ENCODE measurements at regions not wholly inside any gene's neighbourhood (a gene's known extent, or its start where the extent isn't known, plus 50 kb on each side); places are given as distances from the start of the nearest gene placed in this dataset.

- TF ChIP-seq, protein P1, sequence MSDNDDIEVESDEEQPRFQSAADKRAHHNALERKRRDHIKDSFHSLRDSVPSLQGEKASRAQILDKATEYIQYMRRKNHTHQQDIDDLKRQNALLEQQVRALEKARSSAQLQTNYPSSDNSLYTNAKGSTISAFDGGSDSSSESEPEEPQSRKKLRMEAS (IDR thresholded peaks at IDR 0.05), result peak; percentile 3; the same call in 1 of the 2 replicates
- TF ChIP-seq YY1 (IDR thresholded peaks at IDR 0.05; ENCODE audit: low read depth), result no peak; the same call in 1 of the 2 replicates
Observed at GRCh38 chr2:65710356-65710755, 278.0 kb upstream of the SPRED2 start.

DNA sequence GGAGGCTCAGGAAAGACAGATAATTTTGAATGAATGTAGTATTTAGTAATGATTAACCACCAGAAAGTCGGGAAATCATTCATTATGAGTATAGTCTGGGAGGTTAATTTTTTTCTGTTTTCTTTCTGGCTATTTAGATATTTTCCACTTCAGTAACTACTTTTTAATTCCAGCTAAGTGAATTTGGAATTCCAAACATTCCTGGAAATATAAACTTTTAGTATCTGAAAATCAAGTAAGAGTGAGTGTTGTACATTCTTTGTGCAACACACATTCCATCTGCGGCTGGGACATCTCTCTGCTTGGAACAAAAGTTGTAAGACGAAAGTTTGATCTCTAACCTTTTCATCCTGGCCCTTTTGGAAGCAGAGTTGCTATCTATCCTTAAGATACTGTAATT lies 275.7 kb upstream of the SPRED2 start:
- TF ChIP-seq CREB1 (IDR thresholded peaks at IDR 0.05; ENCODE audit: low read depth), result no peak
- no peak for TF ChIP-seq CEBPB (IDR thresholded peaks at IDR 0.05)
- no peak for TF ChIP-seq ZBTB7A (IDR thresholded peaks at IDR 0.05; ENCODE audit: low read depth)
- TF ChIP-seq, protein P2, sequence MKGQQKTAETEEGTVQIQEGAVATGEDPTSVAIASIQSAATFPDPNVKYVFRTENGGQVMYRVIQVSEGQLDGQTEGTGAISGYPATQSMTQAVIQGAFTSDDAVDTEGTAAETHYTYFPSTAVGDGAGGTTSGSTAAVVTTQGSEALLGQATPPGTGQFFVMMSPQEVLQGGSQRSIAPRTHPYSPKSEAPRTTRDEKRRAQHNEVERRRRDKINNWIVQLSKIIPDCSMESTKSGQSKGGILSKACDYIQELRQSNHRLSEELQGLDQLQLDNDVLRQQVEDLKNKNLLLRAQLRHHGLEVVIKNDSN (IDR thresholded peaks at IDR 0.05), result no peak
- no peak for TF ChIP-seq RAD21 (IDR thresholded peaks at IDR 0.05; ENCODE audit: low read depth)
- TF ChIP-seq TCF12 (IDR thresholded peaks at IDR 0.05; ENCODE audit: low read depth), result no peak
- TF ChIP-seq, protein P1 (IDR thresholded peaks at IDR 0.05), result no peak
- no peak for TF ChIP-seq TEAD4 (IDR thresholded peaks at IDR 0.05)
- TF ChIP-seq FOXM1 (IDR thresholded peaks at IDR 0.05; ENCODE audit: borderline replicate concordance, low read depth), result no peak
- TF ChIP-seq YY1 (IDR thresholded peaks at IDR 0.05; ENCODE audit: low read depth), result no peak
- TF ChIP-seq EGR1 (IDR thresholded peaks at IDR 0.05), result no peak
- TF ChIP-seq, protein P3, sequence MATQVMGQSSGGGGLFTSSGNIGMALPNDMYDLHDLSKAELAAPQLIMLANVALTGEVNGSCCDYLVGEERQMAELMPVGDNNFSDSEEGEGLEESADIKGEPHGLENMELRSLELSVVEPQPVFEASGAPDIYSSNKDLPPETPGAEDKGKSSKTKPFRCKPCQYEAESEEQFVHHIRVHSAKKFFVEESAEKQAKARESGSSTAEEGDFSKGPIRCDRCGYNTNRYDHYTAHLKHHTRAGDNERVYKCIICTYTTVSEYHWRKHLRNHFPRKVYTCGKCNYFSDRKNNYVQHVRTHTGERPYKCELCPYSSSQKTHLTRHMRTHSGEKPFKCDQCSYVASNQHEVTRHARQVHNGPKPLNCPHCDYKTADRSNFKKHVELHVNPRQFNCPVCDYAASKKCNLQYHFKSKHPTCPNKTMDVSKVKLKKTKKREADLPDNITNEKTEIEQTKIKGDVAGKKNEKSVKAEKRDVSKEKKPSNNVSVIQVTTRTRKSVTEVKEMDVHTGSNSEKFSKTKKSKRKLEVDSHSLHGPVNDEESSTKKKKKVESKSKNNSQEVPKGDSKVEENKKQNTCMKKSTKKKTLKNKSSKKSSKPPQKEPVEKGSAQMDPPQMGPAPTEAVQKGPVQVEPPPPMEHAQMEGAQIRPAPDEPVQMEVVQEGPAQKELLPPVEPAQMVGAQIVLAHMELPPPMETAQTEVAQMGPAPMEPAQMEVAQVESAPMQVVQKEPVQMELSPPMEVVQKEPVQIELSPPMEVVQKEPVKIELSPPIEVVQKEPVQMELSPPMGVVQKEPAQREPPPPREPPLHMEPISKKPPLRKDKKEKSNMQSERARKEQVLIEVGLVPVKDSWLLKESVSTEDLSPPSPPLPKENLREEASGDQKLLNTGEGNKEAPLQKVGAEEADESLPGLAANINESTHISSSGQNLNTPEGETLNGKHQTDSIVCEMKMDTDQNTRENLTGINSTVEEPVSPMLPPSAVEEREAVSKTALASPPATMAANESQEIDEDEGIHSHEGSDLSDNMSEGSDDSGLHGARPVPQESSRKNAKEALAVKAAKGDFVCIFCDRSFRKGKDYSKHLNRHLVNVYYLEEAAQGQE (IDR thresholded peaks at IDR 0.05; ENCODE audit: low read depth), result no peak

GRCh38 chr2:65706411-65706810 lies 274.0 kb upstream of the SPRED2 start:
- TF ChIP-seq EGR1 (IDR thresholded peaks at IDR 0.05) (no peak), TAF1 (IDR thresholded peaks at IDR 0.05; ENCODE audit: low read depth) (no peak), CEBPB (IDR thresholded peaks at IDR 0.05) (no peak), EP300 (IDR thresholded peaks at IDR 0.05; ENCODE audit: borderline replicate concordance) (no peak), YY1 (IDR thresholded peaks at IDR 0.05; ENCODE audit: low read depth) (no peak), TEAD4 (IDR thresholded peaks at IDR 0.05) (no peak), NFIC (IDR thresholded peaks at IDR 0.05) (no peak), TCF12 (IDR thresholded peaks at IDR 0.05; ENCODE audit: low read depth) (no peak), ZBTB7A (IDR thresholded peaks at IDR 0.05; ENCODE audit: low read depth) (no peak), FOXM1 (IDR thresholded peaks at IDR 0.05; ENCODE audit: borderline replicate concordance, low read depth) (no peak), RAD21 (IDR thresholded peaks at IDR 0.05; ENCODE audit: low read depth) (no peak), CREB1 (IDR thresholded peaks at IDR 0.05; ENCODE audit: low read depth) (no peak)
- TF ChIP-seq, protein P2 (IDR thresholded peaks at IDR 0.05), result no peak
- TF ChIP-seq, protein P1 (IDR thresholded peaks at IDR 0.05), result no peak
- TF ChIP-seq, protein P3 (IDR thresholded peaks at IDR 0.05; ENCODE audit: low read depth), result no peak

DNA sequence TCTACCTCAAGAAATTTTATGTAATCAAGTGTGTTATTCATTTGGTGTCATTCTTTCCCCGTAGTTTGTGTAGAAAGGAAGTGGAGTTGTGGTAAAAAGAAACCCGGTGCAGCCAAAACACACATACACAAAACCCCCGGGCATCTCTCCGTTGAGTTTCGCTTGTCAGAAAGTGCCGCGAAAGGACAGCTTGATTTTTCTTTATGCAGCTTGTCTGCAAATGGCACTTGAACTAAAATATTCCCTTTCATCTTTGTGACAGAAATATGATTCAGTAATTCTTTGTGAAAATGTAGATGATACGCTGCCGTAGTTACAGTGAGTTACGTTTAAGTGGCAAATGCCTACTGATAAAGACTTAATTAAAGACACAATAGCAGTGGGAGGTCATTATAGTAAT lies 268.8 kb upstream of the SPRED2 start:
- TF ChIP-seq RAD21 (IDR thresholded peaks at IDR 0.05; ENCODE audit: low read depth), result no peak

- no peak for TF ChIP-seq TAF1 (IDR thresholded peaks at IDR 0.05; ENCODE audit: low read depth)
Observed at GRCh38 chr2:65700720-65701119, 268.3 kb upstream of the SPRED2 start.

DNA sequence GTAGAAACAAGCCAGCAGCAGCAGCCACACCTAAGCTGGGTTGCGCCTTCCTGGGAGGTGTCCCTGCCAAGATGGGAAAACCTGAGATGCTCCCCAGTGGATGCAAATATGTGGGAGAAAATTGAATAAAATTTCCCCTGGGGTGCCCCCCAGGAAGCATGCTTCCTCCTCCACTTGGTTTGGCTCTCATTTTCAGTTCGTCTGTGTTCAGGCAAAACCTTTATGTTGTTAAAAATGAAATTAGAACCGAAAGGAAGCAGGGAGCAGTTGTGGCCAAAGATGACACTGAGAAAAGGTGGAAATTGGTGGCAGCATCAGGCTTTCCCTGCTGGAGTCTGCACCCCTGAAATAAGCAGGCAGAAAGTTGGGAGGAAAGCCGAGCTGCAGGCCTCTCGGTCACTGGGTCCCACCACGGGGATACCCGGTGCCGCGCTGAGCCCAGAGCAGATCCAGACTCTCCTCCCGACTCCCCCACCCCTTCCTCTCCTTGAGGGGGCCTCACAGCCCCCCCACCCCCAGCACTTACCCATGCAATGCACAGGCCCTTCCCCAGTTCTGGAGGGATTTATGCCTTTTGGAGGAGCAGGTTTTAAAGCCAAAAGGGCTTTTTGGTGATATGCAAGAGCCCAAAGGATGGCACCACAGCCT lies 267.7 kb upstream of the SPRED2 start:
- TF ChIP-seq, protein P1 (IDR thresholded peaks at IDR 0.05), result no peak
- no peak for TF ChIP-seq EGR1 (IDR thresholded peaks at IDR 0.05)

DNA sequence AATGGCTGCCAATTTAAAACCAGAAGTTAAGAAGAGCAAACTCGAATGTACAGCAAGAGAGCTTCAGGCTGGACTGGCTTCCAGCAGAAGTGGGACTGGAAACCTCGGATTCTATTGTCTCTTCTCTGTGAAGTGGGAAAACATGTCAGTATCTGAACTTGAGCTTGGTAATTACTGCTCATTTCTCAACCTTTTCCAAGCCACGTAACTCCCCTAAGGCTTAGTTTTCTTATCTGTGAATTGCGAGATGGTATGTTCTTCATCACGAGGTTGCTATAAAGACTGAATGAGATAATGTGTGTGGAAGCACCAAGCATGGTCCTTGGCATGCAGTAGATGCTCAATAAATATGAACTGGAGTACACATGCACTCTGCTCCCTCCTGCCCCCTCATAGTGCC lies 259.4 kb upstream of the SPRED2 start:
- TF ChIP-seq CEBPB (IDR thresholded peaks at IDR 0.05), result no peak
